OCI-LY7 (cell line): ENCODE measurements at regions not wholly inside any gene's neighbourhood (a gene's known extent, or its start where the extent isn't known, plus 50 kb on each side); places are given as distances from the start of the nearest gene placed in this dataset.

Experiments
- BruUV-seq: library from RNA; stranded (reverse); fragments of 400-500 nt; replicated peaks from 2 replicates; lab custom pipeline; 2021; lab: Mats Ljungman, UMichigan
- CTCF ChIA-PET: fragments of 300-600 bp; sonication (Branson Sonifier 250); formaldehyde crosslinking; loops from one replicate; lab custom pipeline; 2022; ENCODE audit warnings: antibody characterized with exemption; ENCODE audit not compliant: unreplicated experiment; lab: Charles Lee
- POLR2A ChIA-PET: fragments of 300-600 bp; sonication (Branson Sonifier 250); formaldehyde crosslinking; loops from one replicate; lab custom pipeline; 2022; ENCODE audit warnings: antibody characterized with exemption; lab: Charles Lee
- DNase-seq: peaks from one replicate; pipeline ENCODE4 v3.0.0-alpha.2; 2015; ENCODE audit warnings: low spot score
- H2AFZ ChIP-seq: fragments of 200-600 bp; sonication (generic), shearing (Covaris generic); 2 replicates; pipeline ENCODE4 v1.6.1; 2014; ENCODE audit warnings: mild to moderate bottlenecking, antibody characterized with exemption, low read length, moderate library complexity
- H3K27ac ChIP-seq: fragments of 200-600 bp; sonication (generic); 2 replicates; pipeline ENCODE4 v1.5.1; 2014; ENCODE audit warnings: mixed run types, low read depth, mild to moderate bottlenecking, moderate library complexity, low read length, inconsistent platforms; ENCODE audit not compliant: poor library complexity, severe bottlenecking
- H3K36me3 ChIP-seq: fragments of 200-600 bp; sonication (generic); 2 replicates; pipeline ENCODE4 v1.6.1; 2014; ENCODE audit warnings: mild to moderate bottlenecking, antibody characterized with exemption, low read length, moderate library complexity, mixed read lengths; ENCODE audit not compliant: insufficient read depth
- H3K4me1 ChIP-seq: fragments of 200-600 bp; sonication (generic); 2 replicates; pipeline ENCODE4 v1.5.1; 2014; ENCODE audit warnings: mild to moderate bottlenecking, low read length; ENCODE audit not compliant: insufficient read depth, poor library complexity, severe bottlenecking
- H3K4me2 ChIP-seq: fragments of 200-600 bp; sonication (generic); 2 replicates; pipeline ENCODE4 v1.6.1; 2014; ENCODE audit warnings: mild to moderate bottlenecking, low read length
- H3K4me3 ChIP-seq: fragments of 200-600 bp; sonication (generic); 2 replicates; pipeline ENCODE4 v1.5.1; 2014; ENCODE audit warnings: mild to moderate bottlenecking, low read depth, low read length; ENCODE audit not compliant: poor library complexity, severe bottlenecking
- H3K79me2 ChIP-seq: fragments of 200-600 bp; sonication (generic); 2 replicates; pipeline ENCODE4 v1.6.1; 2016; ENCODE audit warnings: low read depth, mild to moderate bottlenecking, low read length, moderate library complexity, mixed read lengths; ENCODE audit not compliant: insufficient read depth
- H3K9me2 ChIP-seq: fragments of 200-600 bp; sonication (generic); 2 replicates; pipeline ENCODE4 v1.6.1; 2016; ENCODE audit warnings: mild to moderate bottlenecking, low read length, mixed read lengths; ENCODE audit not compliant: insufficient read depth
- H3K9me3 ChIP-seq: fragments of 200-600 bp; sonication (generic); 2 replicates; pipeline ENCODE4 v1.6.1; 2014; ENCODE audit warnings: mild to moderate bottlenecking, mixed run types, low read length, mixed read lengths
- H4K20me1 ChIP-seq: fragments of 200-600 bp; sonication (generic); 2 replicates; pipeline ENCODE4 v1.6.1; 2014; ENCODE audit warnings: mild to moderate bottlenecking, antibody characterized with exemption, low read length, moderate library complexity, mixed read lengths; ENCODE audit not compliant: insufficient read depth
- CTCF ChIP-seq: fragments of 200-600 bp; sonication (generic); conservative IDR thresholded peaks from 2 replicates; pipeline ENCODE4 v1.5.1; 2014; ENCODE audit warnings: mild to moderate bottlenecking, antibody characterized with exemption, low read length, moderate library complexity, mixed read lengths
- EZH2phosphoT487 ChIP-seq: fragments of 200-600 bp; sonication (generic); IDR thresholded peaks from 2 replicates; pipeline ENCODE4 v1.6.1; 2018; ENCODE audit warnings: low read depth, borderline replicate concordance, mild to moderate bottlenecking, mixed run types, antibody characterized with exemption, low read length, moderate library complexity, mixed read lengths
- intact Hi-C: fragments of 100-400 bp; cut with micrococcal nuclease; formaldehyde crosslinking; loops from one replicate; pipeline ENCODE4 v1.10.0; 2022; ENCODE audit not compliant: unreplicated experiment

GRCh38 chr4:181293014-181293413 lies 950.2 kb upstream of the TENM3 start:
- no peaks in the 10 kb centered on the region for H3K9me3 ChIP-seq
- no peaks in the 10 kb centered on the region for H4K20me1 ChIP-seq
- no peaks in the 10 kb centered on the region for H3K4me1 ChIP-seq
- no peak overlapping the region for H2AFZ ChIP-seq
- no peak for TF ChIP-seq EZH2phosphoT487
- no peak for TF ChIP-seq CTCF
- H3K9me2 ChIP-seq: no peaks in the 10 kb centered on the region
- H3K4me3 ChIP-seq: no peak overlapping the region
- no peak overlapping the region for H3K27ac ChIP-seq
- DNase-seq: no peak
- intact Hi-C loops: loop anchor here (10.0 kb wide), 1 partner anchor 148 kb away; no protein-coding TSS in a partner anchor
- no peaks in the 10 kb centered on the region for H3K79me2 ChIP-seq
- CTCF ChIA-PET: no interaction called here
- no TSS peak for BruUV-seq
- no peak overlapping the region for H3K4me2 ChIP-seq
- no peaks in the 10 kb centered on the region for H3K36me3 ChIP-seq
- POLR2A ChIA-PET: no interaction called here

- H4K20me1 ChIP-seq: no peaks in the 10 kb centered on the region
- no peak overlapping the region for H3K4me3 ChIP-seq
- DNase-seq: no peak
- H3K9me2 ChIP-seq: no peaks in the 10 kb centered on the region
- no peak overlapping the region for H2AFZ ChIP-seq
- POLR2A ChIA-PET: no interaction called here
- TF ChIP-seq CTCF: no peak
- TF ChIP-seq EZH2phosphoT487: no peak
- CTCF ChIA-PET: no interaction called here
- H3K9me3 ChIP-seq: no peaks in the 10 kb centered on the region
- H3K36me3 ChIP-seq: no peaks in the 10 kb centered on the region
- no peak overlapping the region for H3K27ac ChIP-seq
- no TSS peak for BruUV-seq
- intact Hi-C loops: loop anchor here (10.0 kb wide), 1 partner anchor 149 kb away; no protein-coding TSS in a partner anchor
- H3K4me2 ChIP-seq: no peak overlapping the region
- no peaks in the 10 kb centered on the region for H3K79me2 ChIP-seq
- no peaks in the 10 kb centered on the region for H3K4me1 ChIP-seq
Observed at GRCh38 chr4:181293541-181293940, 949.7 kb upstream of the TENM3 start.

- ChIA-PET POLR2A (no interaction called here), CTCF (no interaction called here)
- H3K4me1 ChIP-seq: no peaks in the 10 kb centered on the region
- H3K79me2 ChIP-seq: no peaks in the 10 kb centered on the region
- H3K9me3 ChIP-seq: no peaks in the 10 kb centered on the region
- H3K4me2 ChIP-seq: no peak overlapping the region
- BruUV-seq: no TSS peak
- TF ChIP-seq CTCF: no peak
- no peak for TF ChIP-seq EZH2phosphoT487
- no peak overlapping the region for H3K27ac ChIP-seq
- no peak overlapping the region for H3K4me3 ChIP-seq
- H3K9me2 ChIP-seq: no peaks in the 10 kb centered on the region
- no peak for DNase-seq
- intact Hi-C loops: loop anchor here (10.0 kb wide), 1 partner anchor 150 kb away; no protein-coding TSS in a partner anchor
- H4K20me1 ChIP-seq: no peaks in the 10 kb centered on the region
- no peak overlapping the region for H2AFZ ChIP-seq
- H3K36me3 ChIP-seq: no peaks in the 10 kb centered on the region
Observed at GRCh38 chr4:181294421-181294820, 948.8 kb upstream of the TENM3 start.
